HEK293 (cell line): ENCODE measurements at regions not wholly inside any gene's neighbourhood (a gene's known extent, or its start where the extent isn't known, plus 50 kb on each side); places are given as distances from the start of the nearest gene placed in this dataset.
A peak's percentile ranks its signal among the peaks of the same experiment; 100 is the strongest.

Experiments
- CTCF ChIA-PET: fragments of 350-600 bp; formaldehyde crosslinking; extraction: SDS; loops from one replicate; lab custom pipeline; 2021; ENCODE audit warnings: antibody characterized with exemption; lab: Yijun Ruan, JAX
- POLR2A ChIA-PET: fragments of 300-600 bp; formaldehyde crosslinking; extraction: SDS; loops from one replicate; lab custom pipeline; 2020; ENCODE audit warnings: antibody characterized with exemption, inconsistent platforms; lab: Yijun Ruan, JAX
- H3K27ac ChIP-seq: fragments of 200-500 bp; sonication (Bioruptor generic); 2 replicates; pipeline ENCODE4 v1.5.1; 2014; ENCODE audit warnings: low read depth, low read length, control low read depth, inconsistent platforms; ENCODE audit errors: extremely low read depth
- H3K36me3 ChIP-seq, 2 experiments: fragments of 200-500 bp in 1 of 2; sonication (Bioruptor generic) in 1 of 2; 1 replicate in 1 of 2; 2 replicates in 1 of 2; pipeline ENCODE4 v1.5.1; 2014 to 2017; ENCODE audit warnings: inconsistent platforms in 2 of 2, low read length in 2 of 2; ENCODE audit not compliant: control insufficient read depth in 2 of 2, insufficient read depth in 1 of 2
- H3K4me1 ChIP-seq: fragments of 200-500 bp; sonication (Bioruptor generic); 2 replicates; pipeline ENCODE4 v1.5.1; 2014; ENCODE audit warnings: mild to moderate bottlenecking, low read length, inconsistent platforms; ENCODE audit not compliant: control insufficient read depth, insufficient read depth
- H3K4me3 ChIP-seq: 2 replicates; pipeline ENCODE4 v1.5.1; 2011; ENCODE audit warnings: low read depth, mild to moderate bottlenecking, control low read depth, low read length, moderate library complexity
- H3K9me3 ChIP-seq: fragments of 200-500 bp; sonication (Bioruptor generic); 2 replicates; pipeline ENCODE4 v1.5.1; 2014; ENCODE audit warnings: low read depth, low read length, inconsistent platforms; ENCODE audit not compliant: control insufficient read depth, insufficient read depth
- BCL11A ChIP-seq: fragments of 450-650 bp; formaldehyde crosslinking; IDR thresholded peaks from 2 replicates; pipeline ENCODE4 v1.5.1; 2016; ENCODE audit warnings: low read depth, missing biosample characterization, missing genetic modification characterization
- HOXA7 ChIP-seq: sonication (generic); formaldehyde crosslinking; IDR thresholded peaks from 2 replicates; pipeline ENCODE4 v1.8.1; 2022; ENCODE audit warnings: missing genetic modification reagents, borderline replicate concordance
- SCRT2 ChIP-seq: fragments of 450-650 bp; formaldehyde crosslinking; IDR thresholded peaks from 2 replicates; pipeline ENCODE4 v1.5.1; 2016; ENCODE audit warnings: missing biosample characterization, missing genetic modification characterization
- SETDB1 ChIP-seq: IDR thresholded peaks from one replicate; pipeline ENCODE4 v1.6.1; 2017; ENCODE audit warnings: mild to moderate bottlenecking, low read length, moderate library complexity, mixed read lengths; ENCODE audit not compliant: insufficient read length
- TCF7L2 ChIP-seq: IDR thresholded peaks from 2 replicates; pipeline ENCODE4 v1.6.1; 2011; ENCODE audit warnings: low read depth, mild to moderate bottlenecking, inconsistent platforms, low read length, moderate library complexity, borderline replicate concordance
- ZEB2 ChIP-seq: fragments of 450-650 bp; formaldehyde crosslinking; IDR thresholded peaks from 2 replicates; pipeline ENCODE4 v1.5.1; 2016; ENCODE audit warnings: missing biosample characterization, missing genetic modification characterization
- ZFP69B ChIP-seq: fragments of 450-650 bp; formaldehyde crosslinking; IDR thresholded peaks from 2 replicates; pipeline ENCODE4 v1.5.1; 2016; ENCODE audit warnings: missing biosample characterization, missing genetic modification characterization
- ZNF146 ChIP-seq: fragments of 450-650 bp; formaldehyde crosslinking; IDR thresholded peaks from 2 replicates; pipeline ENCODE4 v1.5.1; 2016; ENCODE audit warnings: missing biosample characterization, missing genetic modification characterization
- ZNF18 ChIP-seq: fragments of 450-650 bp; formaldehyde crosslinking; IDR thresholded peaks from 2 replicates; pipeline ENCODE4 v1.5.1; 2016; ENCODE audit warnings: missing biosample characterization, missing genetic modification characterization
- ZNF2 ChIP-seq: fragments of 450-650 bp; formaldehyde crosslinking; IDR thresholded peaks from 2 replicates; pipeline ENCODE4 v1.5.1; 2016; ENCODE audit warnings: missing biosample characterization, missing genetic modification characterization
- ZNF341 ChIP-seq: fragments of 450-650 bp; formaldehyde crosslinking; IDR thresholded peaks from 2 replicates; pipeline ENCODE4; 2016; ENCODE audit warnings: low read depth, missing biosample characterization, missing genetic modification characterization
- ZNF366 ChIP-seq: fragments of 450-650 bp; formaldehyde crosslinking; conservative IDR thresholded peaks from 2 replicates; pipeline ENCODE4 v1.5.1; 2016; ENCODE audit warnings: missing biosample characterization, missing genetic modification characterization
- ZNF449 ChIP-seq: fragments of 450-650 bp; formaldehyde crosslinking; IDR thresholded peaks from 2 replicates; pipeline ENCODE4 v1.5.1; 2017; ENCODE audit warnings: missing biosample characterization, mild to moderate bottlenecking, missing genetic modification characterization, moderate library complexity
- ZNF510 ChIP-seq: fragments of 450-650 bp; formaldehyde crosslinking; IDR thresholded peaks from 2 replicates; pipeline ENCODE4 v1.5.1; 2018; ENCODE audit warnings: mild to moderate bottlenecking, missing genetic modification characterization, missing biosample characterization; ENCODE audit not compliant: insufficient replicate concordance
- ZNF692 ChIP-seq: fragments of 450-650 bp; formaldehyde crosslinking; IDR thresholded peaks from 2 replicates; pipeline ENCODE4 v1.5.1; 2016; ENCODE audit warnings: missing biosample characterization, missing genetic modification characterization
- ZNF747 ChIP-seq: fragments of 450-650 bp; formaldehyde crosslinking; IDR thresholded peaks from 2 replicates; pipeline ENCODE4 v1.5.1; 2016; ENCODE audit warnings: missing biosample characterization, missing genetic modification characterization
- ZNF791 ChIP-seq: fragments of 450-650 bp; formaldehyde crosslinking; IDR thresholded peaks from 2 replicates; pipeline ENCODE4 v1.5.1; 2016; ENCODE audit warnings: missing biosample characterization, missing genetic modification characterization
- TF ChIP-seq, protein P1 (sequence below): fragments of 450-650 bp; formaldehyde crosslinking; IDR thresholded peaks from 2 replicates; pipeline ENCODE4 v1.5.1; 2016; ENCODE audit warnings: missing biosample characterization, missing genetic modification characterization
- TF ChIP-seq, protein P2 (sequence below): fragments of 450-650 bp; formaldehyde crosslinking; IDR thresholded peaks from 2 replicates; pipeline ENCODE4 v1.5.1; 2016; ENCODE audit warnings: missing biosample characterization, missing genetic modification characterization
- TF ChIP-seq, protein P3 (sequence below): fragments of 450-650 bp; formaldehyde crosslinking; IDR thresholded peaks from 2 replicates; pipeline ENCODE4 v1.5.1; 2016; ENCODE audit warnings: missing biosample characterization, missing genetic modification characterization

GRCh38 chr9:99437145-99437544 is 215.1 kb downstream of the SEC61B start:
- TF ChIP-seq ZNF146 (tag by site-specific recombination) = no peak
- TF ChIP-seq ZNF449 (tag by site-specific recombination) = no peak
- no peak for TF ChIP-seq ZNF366
- TF ChIP-seq SCRT2 (tag by site-specific recombination) = no peak
- no peak for TF ChIP-seq TCF7L2
- no peak for TF ChIP-seq ZEB2 (tag by site-specific recombination)
- no peak for TF ChIP-seq ZNF692 (tag by site-specific recombination)
- no peak for TF ChIP-seq ZNF747 (tag by site-specific recombination)

GRCh38 chr9:99438596-99438995 is 216.5 kb downstream of the SEC61B start:
- CTCF ChIA-PET = interaction anchor here (0.7 kb wide), 1 partner anchor 52 kb away, joined by 3 read pairs; no protein-coding TSS in a partner anchor
- POLR2A ChIA-PET = no interaction called here
- TF ChIP-seq, protein P1, sequence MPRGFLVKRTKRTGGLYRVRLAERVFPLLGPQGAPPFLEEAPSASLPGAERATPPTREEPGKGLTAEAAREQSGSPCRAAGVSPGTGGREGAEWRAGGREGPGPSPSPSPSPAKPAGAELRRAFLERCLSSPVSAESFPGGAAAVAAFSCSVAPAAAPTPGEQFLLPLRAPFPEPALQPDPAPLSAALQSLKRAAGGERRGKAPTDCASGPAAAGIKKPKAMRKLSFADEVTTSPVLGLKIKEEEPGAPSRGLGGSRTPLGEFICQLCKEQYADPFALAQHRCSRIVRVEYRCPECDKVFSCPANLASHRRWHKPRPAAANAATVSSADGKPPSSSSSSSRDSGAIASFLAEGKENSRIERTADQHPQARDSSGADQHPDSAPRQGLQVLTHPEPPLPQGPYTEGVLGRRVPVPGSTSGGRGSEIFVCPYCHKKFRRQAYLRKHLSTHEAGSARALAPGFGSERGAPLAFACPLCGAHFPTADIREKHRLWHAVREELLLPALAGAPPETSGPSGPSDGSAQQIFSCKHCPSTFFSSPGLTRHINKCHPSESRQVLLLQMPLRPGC (tag by site-specific recombination) = no peak
- no peak for TF ChIP-seq ZFP69B (tag by site-specific recombination)
- TF ChIP-seq ZNF341 (tag by site-specific recombination) = no peak
- TF ChIP-seq, all 188 proteins: peak for 0
- H3K4me1 ChIP-seq = no peaks in the 10 kb centered on the region
- no peak overlapping the region for H3K27ac ChIP-seq
- no peak overlapping the region for H3K4me3 ChIP-seq
- no peaks in the 10 kb centered on the region for H3K36me3 ChIP-seq
- H3K9me3 ChIP-seq = no peaks in the 10 kb centered on the region

More at GRCh38 chr9:99437145-99437544, 215.1 kb downstream of the SEC61B start:
- Histone ChIP-seq H3K36me3 (no peaks in the 10 kb centered on the region), H3K4me3 (no peak overlapping the region), H3K9me3 (no peaks in the 10 kb centered on the region), H3K27ac (no peak overlapping the region), H3K4me1 (no peaks in the 10 kb centered on the region)
- ChIA-PET POLR2A (no interaction called here), CTCF (interaction anchor here (0.6 kb wide), 1 partner anchor 27 kb away, joined by 3 read pairs; no protein-coding TSS in a partner anchor)

DNA sequence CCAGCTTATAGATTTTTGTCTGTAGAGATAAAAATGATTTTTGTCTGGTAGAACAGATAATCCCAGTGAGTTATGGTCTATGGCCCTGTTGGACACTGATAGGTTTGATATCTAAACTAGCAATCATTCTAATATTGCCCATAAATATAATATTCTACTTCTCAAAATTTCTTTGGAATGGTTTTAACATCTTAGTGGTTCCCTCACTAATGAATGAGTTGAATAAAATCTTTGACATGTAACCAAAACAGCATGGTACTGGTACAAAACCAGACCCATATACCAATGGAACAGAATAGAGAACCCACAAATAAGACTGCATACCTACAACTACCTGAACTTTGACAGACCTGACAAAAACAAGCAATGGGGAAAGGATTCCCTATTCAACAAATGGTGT is 219.7 kb downstream of the SEC61B start:
- no peaks in the 10 kb centered on the region for H3K4me1 ChIP-seq
- POLR2A ChIA-PET = no interaction called here
- no peak overlapping the region for H3K27ac ChIP-seq
- no peak for TF ChIP-seq ZNF791 (tag by site-specific recombination)
- peak; percentile 99 for TF ChIP-seq ZNF510 (tag by site-specific recombination)
- no peak overlapping the region for H3K4me3 ChIP-seq
- no peaks in the 10 kb centered on the region for H3K36me3 ChIP-seq
- CTCF ChIA-PET = no interaction called here
- H3K9me3 ChIP-seq = no peaks in the 10 kb centered on the region

DNA sequence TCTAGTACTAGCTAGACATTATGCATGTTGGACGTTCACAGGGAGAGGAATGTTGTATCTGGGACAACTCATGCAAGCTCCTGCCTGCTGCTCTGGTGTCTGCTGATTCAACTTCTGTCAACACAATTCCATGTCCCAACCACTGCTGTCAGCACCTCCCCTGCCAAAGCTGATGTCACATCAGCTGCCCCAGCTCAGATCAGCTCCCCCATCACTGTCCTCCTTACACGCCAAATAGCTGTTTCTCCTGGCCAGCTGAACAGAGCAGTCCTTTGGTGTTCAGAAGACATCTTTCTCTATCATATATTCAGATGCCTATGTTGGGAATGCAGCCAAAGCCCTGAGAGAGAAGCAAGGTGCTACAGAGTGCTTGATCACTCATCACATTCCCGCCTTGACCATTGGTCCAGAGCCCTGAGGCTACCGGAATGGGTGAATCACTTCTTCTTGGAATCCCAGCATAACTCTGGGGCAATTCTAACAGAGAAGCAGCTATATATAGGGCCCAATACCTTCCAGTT is 223.3 kb downstream of the SEC61B start:
- no peaks in the 10 kb centered on the region for H3K36me3 ChIP-seq
- H3K9me3 ChIP-seq = no peaks in the 10 kb centered on the region
- ChIA-PET CTCF (interaction anchor here (0.5 to 0.9 kb wide), 4 partner anchors 139 to 518 kb away, joined by 3 to 4 read pairs (median 3); no protein-coding TSS in a partner anchor), POLR2A (no interaction called here)
- H3K4me3 ChIP-seq = no peak overlapping the region
- no peaks in the 10 kb centered on the region for H3K4me1 ChIP-seq
- no peak overlapping the region for H3K27ac ChIP-seq
- TF ChIP-seq, protein P2, sequence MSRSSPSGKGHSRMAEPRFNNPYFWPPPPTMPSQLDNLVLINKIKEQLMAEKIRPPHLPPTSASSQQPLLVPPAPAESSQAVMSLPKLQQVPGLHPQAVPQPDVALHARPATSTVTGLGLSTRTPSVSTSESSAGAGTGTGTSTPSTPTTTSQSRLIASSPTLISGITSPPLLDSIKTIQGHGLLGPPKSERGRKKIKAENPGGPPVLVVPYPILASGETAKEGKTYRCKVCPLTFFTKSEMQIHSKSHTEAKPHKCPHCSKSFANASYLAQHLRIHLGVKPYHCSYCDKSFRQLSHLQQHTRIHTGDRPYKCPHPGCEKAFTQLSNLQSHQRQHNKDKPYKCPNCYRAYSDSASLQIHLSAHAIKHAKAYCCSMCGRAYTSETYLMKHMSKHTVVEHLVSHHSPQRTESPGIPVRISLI (tag by site-specific recombination) = no peak
- TF ChIP-seq, protein P3, sequence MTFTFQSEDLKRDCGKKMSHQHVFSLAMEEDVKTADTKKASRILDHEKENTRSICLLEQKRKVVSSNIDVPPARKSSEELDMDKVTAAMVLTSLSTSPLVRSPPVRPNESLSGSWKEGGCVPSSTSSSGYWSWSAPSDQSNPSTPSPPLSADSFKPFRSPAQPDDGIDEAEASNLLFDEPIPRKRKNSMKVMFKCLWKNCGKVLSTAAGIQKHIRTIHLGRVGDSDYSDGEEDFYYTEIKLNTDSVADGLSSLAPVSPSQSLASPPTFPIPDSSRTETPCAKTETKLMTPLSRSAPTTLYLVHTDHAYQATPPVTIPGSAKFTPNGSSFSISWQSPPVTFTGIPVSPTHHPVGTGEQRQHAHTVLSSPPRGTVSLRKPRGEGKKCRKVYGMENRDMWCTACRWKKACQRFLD (tag by site-specific recombination) = no peak
- TF ChIP-seq ZNF18 (tag by site-specific recombination) (no peak), HOXA7 (CRISPR knock-in tag) (no peak), BCL11A (tag by site-specific recombination) (no peak), ZNF2 (no peak), ZNF747 (tag by site-specific recombination) (no peak), SETDB1 (no peak)
